Endothelial cell of umbilical vein (primary cell): ENCODE measurements at regions not wholly inside any gene's neighbourhood (a gene's known extent, or its start where the extent isn't known, plus 50 kb on each side); places are given as distances from the start of the nearest gene placed in this dataset.

Experiments used
- BruUV-seq: library from RNA; stranded (reverse); fragments of 400-500 nt; replicated peaks from 2 replicates; lab custom pipeline; 2021; lab: Mats Ljungman, UMichigan
- CTCF ChIA-PET: fragments of 300-600, 350-600 bp; sonication (Branson Sonifier 250); formaldehyde crosslinking; loops from one replicate; lab custom pipeline; 2021; ENCODE audit warnings: antibody characterized with exemption, inconsistent platforms; lab: Charles Lee
- POLR2A ChIA-PET: fragments of 300-600, 350-600 bp; sonication (Branson Sonifier 250); formaldehyde crosslinking; loops from one replicate; lab custom pipeline; 2021; ENCODE audit warnings: antibody characterized with exemption, inconsistent platforms; lab: Charles Lee
- DNase-seq: peaks from one replicate; pipeline ENCODE4 v3.0.0-alpha.2; 2011; ENCODE audit warnings: low read depth, low spot score
- FAIRE-seq: peaks from 2 replicates; lab custom pipeline; 2011; peaks lifted over from hg19 to GRCh38; lab: Jason Lieb, UNC
- H2AFZ ChIP-seq: 2 replicates; pipeline ENCODE4 v1.6.0; 2012; ENCODE audit warnings: low read depth, low read length, control low read depth, inconsistent platforms
- H3K27ac ChIP-seq: 2 replicates; pipeline ENCODE4 v1.5.1; 2011; ENCODE audit warnings: low read depth, mild to moderate bottlenecking, control low read depth, low read length, moderate library complexity; ENCODE audit not compliant: insufficient read depth
- H3K27me3 ChIP-seq, 2 experiments: 2 replicates each; pipeline versions ENCODE4 v1.6.0 to v1.6.1; 2011; ENCODE audit warnings: low read length in 2 of 2, mixed read lengths in 1 of 2; ENCODE audit not compliant: control insufficient read depth in 2 of 2, insufficient read depth in 2 of 2
- H3K36me3 ChIP-seq, 2 experiments: 2 replicates in 1 of 2; 3 replicates in 1 of 2; pipeline ENCODE4 v1.5.1; 2011; ENCODE audit warnings: low read length in 2 of 2, mild to moderate bottlenecking in 1 of 2, moderate library complexity in 1 of 2; ENCODE audit not compliant: control insufficient read depth in 2 of 2, insufficient read depth in 2 of 2; ENCODE audit errors: extremely low read depth in 1 of 2
- H3K4me1 ChIP-seq: 3 replicates; pipeline ENCODE4 v1.5.1; 2011; ENCODE audit warnings: mild to moderate bottlenecking, low read length; ENCODE audit not compliant: control insufficient read depth, insufficient read depth; ENCODE audit errors: extremely low read depth
- H3K4me2 ChIP-seq: 2 replicates; pipeline ENCODE4 v1.6.1; 2011; ENCODE audit warnings: low read length, control low read depth, mixed read lengths; ENCODE audit not compliant: insufficient read depth
- H3K4me3 ChIP-seq, 3 experiments: fragments of 200-600 bp in 1 of 3; sonication (generic), shearing (Covaris generic) in 1 of 3; replicated peaks in 1 of 3; 2 replicates each; pipeline ENCODE4 v1.5.1; 2011 to 2016; ENCODE audit warnings: control low read depth in 3 of 3, low read length in 3 of 3, mild to moderate bottlenecking in 2 of 3, inconsistent platforms in 1 of 3, low read depth in 1 of 3, moderate library complexity in 1 of 3; ENCODE audit not compliant: insufficient read depth in 1 of 3
- H3K79me2 ChIP-seq: 2 replicates; pipeline ENCODE4 v1.6.0; 2012; ENCODE audit warnings: low read length, inconsistent platforms; ENCODE audit not compliant: control insufficient read depth, insufficient read depth
- H3K9ac ChIP-seq: replicated peaks from 2 replicates; pipeline ENCODE3; 2011; ENCODE audit warnings: low read length, control low read depth; ENCODE audit not compliant: insufficient read depth; ENCODE audit errors: extremely low read depth
- H3K9me1 ChIP-seq: replicated peaks from 3 replicates; pipeline ENCODE4 v1.6.0; 2011; ENCODE audit warnings: mild to moderate bottlenecking, low read length; ENCODE audit not compliant: control insufficient read depth, insufficient read depth; ENCODE audit errors: extremely low read depth
- H3K9me3 ChIP-seq: replicated peaks from 2 replicates; pipeline ENCODE4 v1.5.1; 2012; ENCODE audit warnings: low read length, inconsistent platforms; ENCODE audit not compliant: control insufficient read depth, insufficient read depth
- H4K20me1 ChIP-seq: replicated peaks from 2 replicates; pipeline ENCODE3; 2011; ENCODE audit warnings: mild to moderate bottlenecking, low read length; ENCODE audit not compliant: control insufficient read depth, insufficient read depth; ENCODE audit errors: extremely low read depth
- EZH2 ChIP-seq: IDR thresholded peaks from 2 replicates; pipeline ENCODE4 v1.6.1; 2012; ENCODE audit warnings: borderline replicate concordance, low read depth, mild to moderate bottlenecking, moderate library complexity, low read length, inconsistent platforms; ENCODE audit not compliant: severe bottlenecking
- FOS ChIP-seq: IDR thresholded peaks from 2 replicates; pipeline ENCODE4 v1.6.1; 2011; ENCODE audit warnings: mild to moderate bottlenecking, low read length, moderate library complexity, borderline replicate concordance; ENCODE audit not compliant: insufficient read depth
- GATA2 ChIP-seq: IDR thresholded peaks from 2 replicates; pipeline ENCODE4 v1.7.0; 2011; ENCODE audit warnings: low read depth, mild to moderate bottlenecking, moderate library complexity, mixed read lengths, low read length; ENCODE audit not compliant: insufficient read length, insufficient read depth
- JUN ChIP-seq: IDR thresholded peaks from 2 replicates; pipeline ENCODE4 v1.6.1; 2011; ENCODE audit warnings: borderline replicate concordance, low read depth; ENCODE audit not compliant: insufficient read length, insufficient read depth
- MYC ChIP-seq: IDR thresholded peaks from one replicate; pipeline ENCODE4 v1.6.1; 2011; ENCODE audit warnings: mild to moderate bottlenecking, low read depth, low read length
- POLR2A ChIP-seq: IDR thresholded peaks from 2 replicates; pipeline ENCODE4 v1.6.1; 2012; ENCODE audit warnings: low read depth, mild to moderate bottlenecking, control low read depth, low read length
- POLR2AphosphoS5 ChIP-seq: IDR thresholded peaks from 2 replicates; pipeline ENCODE4 v1.6.1; 2012; ENCODE audit warnings: low read depth, mild to moderate bottlenecking, control low read depth, low read length, moderate library complexity; ENCODE audit not compliant: insufficient read depth
- dilution Hi-C: fragments of 300-500 bp; cut with MboI; formaldehyde crosslinking; loops from one replicate; pipeline ENCODE4 v1.15.0; 2019; ENCODE audit warnings: low sequenced_read_pairs; ENCODE audit not compliant: extremely low pct_ligation_motif_present
- intact Hi-C: fragments of 100-400 bp; cut with micrococcal nuclease; formaldehyde crosslinking; loops from one replicate; pipeline ENCODE4 v1.10.0; 2022
- TF ChIP-seq, protein P1 (sequence below): IDR thresholded peaks from 2 replicates; pipeline ENCODE4 v1.6.1; 2011; ENCODE audit not compliant: insufficient read depth, insufficient read length
- TF ChIP-seq, protein P2 (sequence below), 2 donors: IDR thresholded peaks; 1 replicate in 1 of 2; 2 replicates in 1 of 2; pipeline ENCODE4 v1.5.1; 2011; ENCODE audit warnings: low read length in 2 of 2, mild to moderate bottlenecking in 2 of 2, moderate library complexity in 2 of 2, control low read depth in 1 of 2, inconsistent platforms in 1 of 2, low read depth in 1 of 2; ENCODE audit not compliant: insufficient read depth in 1 of 2; ENCODE audit errors: extremely low read depth in 1 of 2

DNA sequence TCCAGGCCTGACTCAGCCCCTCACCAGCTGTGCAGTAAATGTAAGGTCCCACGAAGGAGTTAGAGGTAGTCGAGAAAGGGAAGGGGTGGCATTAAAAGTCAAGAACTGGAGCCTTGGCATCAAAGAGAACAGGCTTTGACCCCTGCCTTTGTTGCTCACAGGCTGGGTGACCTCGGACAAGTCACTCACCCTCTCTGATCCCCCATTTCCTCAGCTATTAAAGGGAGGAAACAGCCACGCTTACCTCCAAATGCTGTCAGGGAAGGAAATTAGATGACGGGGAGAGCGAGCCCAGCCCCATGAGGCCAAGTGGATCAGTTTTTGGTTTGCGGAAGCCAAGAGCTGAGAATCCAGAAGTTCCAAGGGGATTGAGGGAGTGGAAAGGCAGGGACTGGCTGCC, 104.9 kb upstream of the MYL2 start:
- POLR2A ChIA-PET, result no interaction called here
- H3K36me3 ChIP-seq, result no peaks in the 10 kb centered on the region
- TF ChIP-seq POLR2A, result no peak
- TF ChIP-seq, protein P1, sequence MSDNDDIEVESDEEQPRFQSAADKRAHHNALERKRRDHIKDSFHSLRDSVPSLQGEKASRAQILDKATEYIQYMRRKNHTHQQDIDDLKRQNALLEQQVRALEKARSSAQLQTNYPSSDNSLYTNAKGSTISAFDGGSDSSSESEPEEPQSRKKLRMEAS, result no peak
- TF ChIP-seq POLR2AphosphoS5, result no peak
- TF ChIP-seq FOS, result no peak
- TF ChIP-seq MYC, result no peak
- no peak for TF ChIP-seq EZH2
- TF ChIP-seq, protein P2, sequence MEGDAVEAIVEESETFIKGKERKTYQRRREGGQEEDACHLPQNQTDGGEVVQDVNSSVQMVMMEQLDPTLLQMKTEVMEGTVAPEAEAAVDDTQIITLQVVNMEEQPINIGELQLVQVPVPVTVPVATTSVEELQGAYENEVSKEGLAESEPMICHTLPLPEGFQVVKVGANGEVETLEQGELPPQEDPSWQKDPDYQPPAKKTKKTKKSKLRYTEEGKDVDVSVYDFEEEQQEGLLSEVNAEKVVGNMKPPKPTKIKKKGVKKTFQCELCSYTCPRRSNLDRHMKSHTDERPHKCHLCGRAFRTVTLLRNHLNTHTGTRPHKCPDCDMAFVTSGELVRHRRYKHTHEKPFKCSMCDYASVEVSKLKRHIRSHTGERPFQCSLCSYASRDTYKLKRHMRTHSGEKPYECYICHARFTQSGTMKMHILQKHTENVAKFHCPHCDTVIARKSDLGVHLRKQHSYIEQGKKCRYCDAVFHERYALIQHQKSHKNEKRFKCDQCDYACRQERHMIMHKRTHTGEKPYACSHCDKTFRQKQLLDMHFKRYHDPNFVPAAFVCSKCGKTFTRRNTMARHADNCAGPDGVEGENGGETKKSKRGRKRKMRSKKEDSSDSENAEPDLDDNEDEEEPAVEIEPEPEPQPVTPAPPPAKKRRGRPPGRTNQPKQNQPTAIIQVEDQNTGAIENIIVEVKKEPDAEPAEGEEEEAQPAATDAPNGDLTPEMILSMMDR (IDR thresholded peaks at IDR 0.05; ENCODE audit: extremely low read depth in 1 of 2, insufficient read depth in 1 of 2, low read depth in 1 of 2, low read length in 2 of 2), result no peak
- TF ChIP-seq JUN, result no peak
- no peak for TF ChIP-seq GATA2
- no peak overlapping the region for H3K9ac ChIP-seq
- H3K9me3 ChIP-seq, result no peaks in the 10 kb centered on the region
- BruUV-seq, result no TSS peak
- DNase-seq, result no peak
- H3K79me2 ChIP-seq, result no peaks in the 10 kb centered on the region
- dilution Hi-C loops (no loop called here), intact Hi-C loops (loop anchor here (2.0 kb wide), 1 partner anchor 130 kb away; no protein-coding TSS in a partner anchor)
- peaks cover 9 to 12% of the 10 kb centered on the region in 2 experiments for H3K27me3 ChIP-seq
- no peak for FAIRE-seq
- H3K4me2 ChIP-seq, result no peak overlapping the region
- H3K4me1 ChIP-seq, result no peaks in the 10 kb centered on the region
- CTCF ChIA-PET, result interaction anchor here (0.8 to 3.4 kb wide), 5 partner anchors 246 to 289 kb away, joined by 3 to 19 read pairs (median 6); no protein-coding TSS in a partner anchor
- no peaks in the 10 kb centered on the region for H4K20me1 ChIP-seq
- H3K4me3 ChIP-seq, result no peak overlapping the region
- H2AFZ ChIP-seq, result no peak overlapping the region
- no peaks in the 10 kb centered on the region for H3K9me1 ChIP-seq
- H3K27ac ChIP-seq, result no peak overlapping the region
